Muscle layer of colon (tissue), 2 donors: ENCODE measurements at regions not wholly inside any gene's neighbourhood (a gene's known extent, or its start where the extent isn't known, plus 50 kb on each side); places are given as distances from the start of the nearest gene placed in this dataset.

Experiments
- H3K27ac ChIP-seq: one replicate; pipeline ENCODE4 v1.7.0; 2013; ENCODE audit warnings: low read depth, mild to moderate bottlenecking, low read length, moderate library complexity
- H3K27me3 ChIP-seq, 2 donors: one replicate each; pipeline ENCODE4 v1.7.0; 2013; ENCODE audit warnings: low read length in 2 of 2, mild to moderate bottlenecking in 2 of 2; ENCODE audit not compliant: insufficient read depth in 2 of 2, control insufficient read depth in 1 of 2
- H3K36me3 ChIP-seq: one replicate; pipeline ENCODE4 v1.7.0; 2013; ENCODE audit warnings: mild to moderate bottlenecking, low read length; ENCODE audit not compliant: insufficient read depth
- H3K4me1 ChIP-seq: one replicate; pipeline ENCODE4 v1.7.0; 2013; ENCODE audit warnings: mild to moderate bottlenecking, low read length; ENCODE audit not compliant: insufficient read depth
- H3K4me3 ChIP-seq, 2 donors: one replicate each; pipeline ENCODE4 v1.7.0; 2013; ENCODE audit warnings: low read length in 2 of 2, low read depth in 1 of 2, mild to moderate bottlenecking in 1 of 2, moderate library complexity in 1 of 2
- H3K9ac ChIP-seq: one replicate; pipeline ENCODE4 v1.7.0; 2013; ENCODE audit warnings: low read length
- H3K9me3 ChIP-seq: one replicate; pipeline ENCODE4 v1.7.0; 2013; ENCODE audit warnings: mild to moderate bottlenecking, low read length
- donor health status: abdominal sarcoma.
- donor health status: Adenocarcinoma of cecum.

- no peaks in the 10 kb centered on the region for H3K4me1 ChIP-seq
- no peaks in the 10 kb centered on the region for H3K9me3 ChIP-seq
- H3K27me3 ChIP-seq, result peaks cover 0 to 1% of the 10 kb centered on the region in 2 donors
- H3K4me3 ChIP-seq, result no peak overlapping the region
- no peaks in the 10 kb centered on the region for H3K36me3 ChIP-seq
- H3K27ac ChIP-seq, result no peak overlapping the region
- no peak overlapping the region for H3K9ac ChIP-seq
Observed at GRCh38 chr20:59376109-59376841, 75.9 kb downstream of the EDN3 start.

DNA sequence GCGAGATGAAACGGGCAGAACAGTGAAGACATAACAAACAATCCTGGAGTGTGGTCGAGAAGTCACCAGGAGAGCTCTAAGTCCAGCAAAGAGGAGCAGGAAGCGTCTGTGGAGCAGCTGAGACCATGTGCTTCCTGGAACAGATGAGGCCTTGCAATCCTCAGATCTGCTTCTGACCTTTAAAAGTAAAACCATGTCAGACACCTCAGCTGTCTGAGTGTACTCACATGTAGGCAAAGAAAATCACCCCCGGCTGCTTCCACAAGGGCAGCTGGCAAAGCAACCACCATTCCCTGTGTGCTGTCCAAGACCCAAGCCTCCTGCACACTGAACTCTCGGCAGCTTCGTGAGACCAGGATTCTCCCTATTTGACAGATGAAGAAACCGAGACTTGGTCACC, 76.6 kb downstream of the EDN3 start:
- H3K36me3 ChIP-seq, result no peaks in the 10 kb centered on the region
- H3K4me3 ChIP-seq, result no peak overlapping the region
- no peaks in the 10 kb centered on the region for H3K4me1 ChIP-seq
- no peak overlapping the region for H3K27ac ChIP-seq
- H3K27me3 ChIP-seq, result peaks cover 0 to 6% of the 10 kb centered on the region in 2 donors
- no peaks in the 10 kb centered on the region for H3K9me3 ChIP-seq
- H3K9ac ChIP-seq, result no peak overlapping the region

DNA sequence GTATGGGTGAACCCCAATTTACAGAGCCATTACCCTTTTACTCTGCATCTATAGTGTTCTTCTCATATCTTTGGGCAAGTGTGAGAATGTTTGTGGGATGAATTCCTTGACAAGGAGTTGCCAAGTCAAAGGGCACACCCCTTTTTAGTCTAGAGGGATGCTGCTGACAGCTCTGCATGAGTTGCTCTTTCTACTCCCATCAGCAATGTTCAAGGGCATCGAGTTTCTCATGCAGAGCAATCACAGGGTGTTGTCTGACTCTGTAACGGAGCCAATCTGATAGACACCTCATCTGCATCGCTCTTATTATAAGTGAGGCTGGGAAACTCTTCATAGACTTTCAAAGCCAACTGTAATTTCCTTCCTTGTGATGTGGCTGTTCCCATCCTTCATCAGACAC, 77.4 kb downstream of the EDN3 start:
- Histone ChIP-seq H3K4me3 (no peak overlapping the region), H3K9ac (no peak overlapping the region), H3K9me3 (no peaks in the 10 kb centered on the region), H3K36me3 (no peaks in the 10 kb centered on the region), H3K4me1 (no peaks in the 10 kb centered on the region), H3K27ac (no peak overlapping the region), H3K27me3 (peaks cover 0 to 10% of the 10 kb centered on the region in 2 donors)

GRCh38 chr20:59378396-59378795, 78.0 kb downstream of the EDN3 start:
- Histone ChIP-seq H3K36me3 (no peaks in the 10 kb centered on the region), H3K27ac (no peak overlapping the region), H3K4me3 (no peak overlapping the region), H3K4me1 (no peaks in the 10 kb centered on the region), H3K9ac (no peak overlapping the region), H3K27me3 (peaks cover 0 to 16% of the 10 kb centered on the region in 2 donors), H3K9me3 (no peaks in the 10 kb centered on the region)

DNA sequence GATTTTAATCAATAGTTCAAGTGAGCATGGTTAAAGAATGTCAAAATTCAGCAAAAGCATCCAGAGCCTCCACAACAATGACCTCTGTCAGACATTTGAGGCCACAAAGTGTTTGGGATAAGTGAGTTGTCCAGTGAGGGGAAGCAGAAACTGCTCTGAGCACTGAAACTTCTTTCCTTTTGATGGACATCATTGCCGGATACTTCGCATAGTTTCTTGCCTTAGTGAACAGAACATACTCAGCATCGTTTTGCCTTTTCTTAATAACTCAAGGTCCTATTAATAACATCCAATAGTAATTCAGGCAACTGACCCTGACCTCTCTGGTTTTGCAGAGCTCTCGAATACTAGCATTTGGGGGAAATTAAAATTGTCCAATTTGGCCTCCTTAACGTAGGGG, 78.6 kb downstream of the EDN3 start:
- no peak overlapping the region for H3K9ac ChIP-seq
- no peak overlapping the region for H3K27ac ChIP-seq
- peaks cover 0 to 16% of the 10 kb centered on the region in 2 donors for H3K27me3 ChIP-seq

DNA sequence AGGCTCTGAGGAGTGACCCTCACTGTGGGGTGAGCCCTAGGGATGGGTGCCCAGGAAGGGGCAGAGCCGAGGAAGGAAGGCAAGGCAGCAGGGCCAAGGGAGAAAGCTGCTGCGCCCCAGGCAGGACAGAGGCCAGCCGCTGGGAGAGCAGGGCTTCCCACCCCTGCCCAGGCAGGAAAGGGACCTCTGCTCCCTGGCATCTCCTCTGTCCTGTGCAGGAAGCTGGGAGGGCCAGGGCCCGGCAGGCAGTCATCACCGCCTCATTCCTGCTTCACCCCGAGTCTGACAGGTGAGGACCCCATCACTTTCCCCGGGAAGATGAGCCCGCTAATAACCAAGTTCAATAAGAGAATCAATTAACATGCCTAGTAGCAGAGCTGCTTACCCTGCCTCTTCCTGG, 81.3 kb downstream of the EDN3 start:
- Histone ChIP-seq H3K27me3 (peaks cover 0 to 21% of the 10 kb centered on the region in 2 donors), H3K4me3 (no peak overlapping the region), H3K36me3 (no peaks in the 10 kb centered on the region), H3K9ac (no peak overlapping the region), H3K9me3 (no peaks in the 10 kb centered on the region), H3K4me1 (no peaks in the 10 kb centered on the region), H3K27ac (no peak overlapping the region)

More for the DNA sequence above, 78.6 kb downstream of the EDN3 start:
- Histone ChIP-seq H3K4me3 (no peak overlapping the region), H3K4me1 (no peaks in the 10 kb centered on the region), H3K36me3 (no peaks in the 10 kb centered on the region), H3K9me3 (no peaks in the 10 kb centered on the region)

- H3K9ac ChIP-seq, result no peak overlapping the region
- H3K9me3 ChIP-seq, result no peaks in the 10 kb centered on the region
- H3K27ac ChIP-seq, result no peak overlapping the region
- no peak overlapping the region for H3K4me3 ChIP-seq
- H3K36me3 ChIP-seq, result no peaks in the 10 kb centered on the region
- no peaks in the 10 kb centered on the region for H3K4me1 ChIP-seq
- H3K27me3 ChIP-seq, result peaks cover 0 to 21% of the 10 kb centered on the region in 2 donors
Observed at GRCh38 chr20:59382157-59382725, 81.8 kb downstream of the EDN3 start.

DNA sequence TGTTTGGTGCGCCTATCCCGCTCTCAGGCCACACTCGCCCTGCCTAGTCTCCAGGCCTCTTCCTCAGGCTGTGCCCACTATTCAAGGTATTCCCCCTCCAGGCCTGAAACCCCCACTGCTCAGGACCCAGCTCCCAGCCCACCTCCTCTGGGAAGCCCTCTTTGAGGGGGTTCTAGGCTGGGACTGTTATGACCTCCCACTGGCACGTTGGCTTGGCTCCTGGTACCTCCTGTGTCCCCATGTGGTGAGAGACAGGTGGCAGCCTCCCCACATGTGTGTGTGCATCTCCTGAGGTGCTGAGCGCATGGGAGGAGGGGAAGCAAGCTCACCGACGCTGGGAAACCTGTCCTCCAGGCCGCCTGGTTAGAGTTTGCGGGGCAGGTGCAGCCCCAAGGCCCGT, 82.5 kb downstream of the EDN3 start:
- Histone ChIP-seq H3K4me1 (no peaks in the 10 kb centered on the region), H3K36me3 (no peaks in the 10 kb centered on the region), H3K4me3 (no peak overlapping the region), H3K9ac (no peak overlapping the region), H3K27ac (no peak overlapping the region), H3K9me3 (no peaks in the 10 kb centered on the region), H3K27me3 (peaks cover 0 to 21% of the 10 kb centered on the region in 2 donors)

- no peaks in the 10 kb centered on the region for H3K36me3 ChIP-seq
- no peaks in the 10 kb centered on the region for H3K4me1 ChIP-seq
- no peaks in the 10 kb centered on the region for H3K9me3 ChIP-seq
- H3K27me3 ChIP-seq, result peaks cover 0 to 25% of the 10 kb centered on the region in 2 donors
- no peak overlapping the region for H3K27ac ChIP-seq
- no peak overlapping the region for H3K4me3 ChIP-seq
- H3K9ac ChIP-seq, result no peak overlapping the region
Observed at GRCh38 chr20:59385038-59385437, 84.6 kb downstream of the EDN3 start.

- no peaks in the 10 kb centered on the region for H3K9me3 ChIP-seq
- no peaks in the 10 kb centered on the region for H3K4me1 ChIP-seq
- H3K4me3 ChIP-seq, result no peak overlapping the region
- no peak overlapping the region for H3K27ac ChIP-seq
- H3K27me3 ChIP-seq, result peaks cover 0 to 25% of the 10 kb centered on the region in 2 donors
- no peaks in the 10 kb centered on the region for H3K36me3 ChIP-seq
- H3K9ac ChIP-seq, result no peak overlapping the region
Observed at GRCh38 chr20:59385480-59385879, 85.1 kb downstream of the EDN3 start.

DNA sequence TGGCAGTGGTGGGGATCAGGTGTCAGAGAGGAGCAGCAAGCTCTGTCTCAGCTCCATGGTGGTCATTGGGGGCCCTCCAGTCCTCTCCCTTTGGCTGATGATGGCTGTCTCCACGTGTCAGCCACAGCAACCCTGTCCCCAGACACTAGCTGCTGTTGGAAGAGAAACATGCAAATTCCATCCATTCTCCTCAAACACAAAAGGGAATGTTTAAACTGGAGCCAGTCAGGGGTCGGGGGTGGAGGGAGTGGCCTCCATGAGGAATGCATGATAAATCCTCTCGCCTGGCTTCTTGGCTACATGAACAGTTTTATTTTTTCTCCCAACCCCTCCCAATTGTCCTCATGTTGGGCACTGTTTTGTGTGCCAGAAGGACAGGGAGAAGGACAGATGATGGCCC, 86.4 kb downstream of the EDN3 start:
- Histone ChIP-seq H3K9ac (no peak overlapping the region), H3K27ac (no peak overlapping the region), H3K36me3 (no peaks in the 10 kb centered on the region), H3K27me3 (peaks cover 0 to 18% of the 10 kb centered on the region in 2 donors), H3K4me3 (no peak overlapping the region), H3K9me3 (no peaks in the 10 kb centered on the region), H3K4me1 (no peaks in the 10 kb centered on the region)

GRCh38 chr20:59387891-59388290, 87.5 kb downstream of the EDN3 start:
- H3K27ac ChIP-seq, result no peak overlapping the region
- H3K4me1 ChIP-seq, result no peaks in the 10 kb centered on the region
- no peak overlapping the region for H3K4me3 ChIP-seq
- H3K27me3 ChIP-seq, result peaks cover 0 to 14% of the 10 kb centered on the region in 2 donors
- H3K9ac ChIP-seq, result no peak overlapping the region
- H3K9me3 ChIP-seq, result no peaks in the 10 kb centered on the region
- H3K36me3 ChIP-seq, result no peaks in the 10 kb centered on the region
